Fibroblast of skin of back (primary cell): ENCODE measurements at regions not wholly inside any gene's neighbourhood (a gene's known extent, or its start where the extent isn't known, plus 50 kb on each side); places are given as distances from the start of the nearest gene placed in this dataset.

Experiments
- DNase-seq: peaks from one replicate; pipeline ENCODE4 v3.0.0-alpha.2; 2013

GRCh38 chr3:83302091-83302490, 1540.6 kb upstream of the GBE1 start:
- DNase-seq, result no peak

GRCh38 chr3:83317605-83318004, 1556.2 kb upstream of the GBE1 start:
- no peak for DNase-seq

DNA sequence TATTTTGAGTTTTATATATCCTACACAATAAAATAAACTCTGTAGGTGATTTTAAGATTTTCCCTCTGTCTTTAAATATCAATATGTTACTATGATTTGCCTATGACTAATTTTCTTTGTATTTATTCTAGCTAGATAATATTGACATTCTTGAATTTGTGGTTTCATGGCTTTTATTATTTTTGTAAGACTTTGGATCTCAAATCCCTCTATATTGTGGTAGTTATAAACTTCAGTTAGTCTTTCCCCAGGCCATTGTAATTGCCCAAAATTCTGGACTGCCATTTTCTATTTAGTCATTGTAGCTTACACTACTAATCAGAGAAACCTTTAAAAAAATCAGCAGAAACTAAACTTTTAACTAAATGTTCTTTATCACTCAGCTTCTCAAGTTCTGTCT, 1559.3 kb upstream of the GBE1 start:
- peak; percentile 0 for DNase-seq

DNA sequence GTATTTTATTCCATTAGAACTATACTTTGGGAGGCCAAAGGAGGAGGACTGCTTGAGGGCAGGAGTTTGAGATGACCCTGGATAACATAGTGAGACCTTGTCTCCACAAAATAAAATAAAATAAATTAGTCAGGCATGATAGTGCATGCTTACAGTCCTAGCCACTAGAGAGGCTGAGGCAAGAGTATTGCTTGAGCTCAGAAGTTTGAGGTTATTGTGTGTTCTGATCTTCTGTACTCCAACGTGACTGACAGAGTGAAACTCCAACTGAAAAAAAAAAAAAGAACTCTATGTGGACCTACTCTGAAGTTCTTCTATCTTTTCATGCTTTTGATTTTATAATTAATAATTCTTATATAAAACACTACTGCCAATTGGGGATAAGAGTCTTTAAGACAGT, 1560.0 kb upstream of the GBE1 start:
- DNase-seq, result no peak

- peak; percentile 0 for DNase-seq
Measured at GRCh38 chr3:83321891-83322290, 1560.4 kb upstream of the GBE1 start.

- no peak for DNase-seq
Measured at GRCh38 chr3:83354205-83354604, 1592.8 kb upstream of the GBE1 start.

GRCh38 chr3:83393276-83393675, 1565.5 kb upstream of the CADM2 start:
- no peak for DNase-seq

GRCh38 chr3:83403927-83404326, 1554.9 kb upstream of the CADM2 start:
- no peak for DNase-seq

- no peak for DNase-seq
Measured at GRCh38 chr3:83426300-83426699, 1532.5 kb upstream of the CADM2 start.

- DNase-seq, result no peak
Measured at GRCh38 chr3:83434880-83435587, 1523.8 kb upstream of the CADM2 start.

DNA sequence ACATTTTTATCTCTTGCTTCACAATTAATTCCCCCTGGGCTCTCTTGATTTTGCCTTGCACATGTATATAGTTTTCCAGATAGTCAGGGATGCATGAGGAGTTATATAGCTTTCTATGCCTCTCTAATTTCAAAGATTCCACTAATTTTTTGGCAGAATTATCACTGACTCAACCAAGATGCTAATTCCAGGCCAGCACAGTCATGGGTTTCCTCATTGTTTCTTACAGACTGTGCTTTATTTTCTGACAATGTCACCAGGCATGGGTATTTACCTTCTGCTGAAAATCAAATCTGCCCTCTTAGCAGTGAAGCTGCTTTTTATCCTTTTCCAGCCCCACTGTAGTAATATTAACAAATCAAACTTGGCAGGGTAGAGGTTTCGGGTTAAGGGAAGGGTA, 1520.6 kb upstream of the CADM2 start:
- peak; percentile 48 for DNase-seq

DNA sequence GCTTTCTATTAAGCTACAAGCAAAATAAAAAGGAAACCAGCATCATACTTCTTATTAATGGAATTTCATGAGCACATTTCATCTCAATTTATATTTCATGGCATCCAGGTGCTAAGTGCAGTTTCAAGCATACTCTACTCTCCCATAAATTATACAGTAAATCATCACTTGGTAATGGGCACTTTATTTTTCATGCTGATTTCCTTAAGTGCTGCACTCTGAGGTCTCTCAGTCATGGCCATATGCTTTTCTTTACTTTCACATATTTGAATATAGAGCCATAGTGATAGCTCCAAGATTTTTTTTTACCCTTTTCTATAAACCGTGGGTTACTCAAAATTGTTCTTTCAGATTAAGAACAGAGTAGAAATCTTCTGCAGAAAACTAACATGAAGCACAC, 1505.7 kb upstream of the CADM2 start:
- no peak for DNase-seq

GRCh38 chr3:83454353-83454752, 1504.4 kb upstream of the CADM2 start:
- DNase-seq, result no peak

GRCh38 chr3:83457551-83457950, 1501.2 kb upstream of the CADM2 start:
- no peak for DNase-seq

- no peak for DNase-seq
Measured at GRCh38 chr3:83460052-83460451, 1498.7 kb upstream of the CADM2 start.

DNA sequence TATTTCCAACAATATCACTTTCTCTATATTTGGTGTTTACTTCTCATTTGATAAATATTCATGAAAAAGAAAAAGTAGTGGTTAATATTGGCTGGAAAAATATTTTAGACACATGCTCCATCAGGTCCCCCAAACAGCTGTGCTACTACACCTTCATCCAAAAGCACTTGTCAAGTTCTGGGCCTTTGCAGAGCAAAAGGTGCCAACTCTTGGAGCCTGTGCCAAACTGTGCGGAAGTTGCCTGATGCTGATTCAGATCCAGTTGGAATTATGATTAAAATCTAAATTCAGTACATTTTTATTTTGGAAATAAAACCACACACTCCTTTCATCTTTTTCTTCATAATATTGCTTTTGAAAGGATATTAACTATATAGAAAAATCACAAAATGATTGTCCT, 1497.4 kb upstream of the CADM2 start:
- DNase-seq, result no peak

DNA sequence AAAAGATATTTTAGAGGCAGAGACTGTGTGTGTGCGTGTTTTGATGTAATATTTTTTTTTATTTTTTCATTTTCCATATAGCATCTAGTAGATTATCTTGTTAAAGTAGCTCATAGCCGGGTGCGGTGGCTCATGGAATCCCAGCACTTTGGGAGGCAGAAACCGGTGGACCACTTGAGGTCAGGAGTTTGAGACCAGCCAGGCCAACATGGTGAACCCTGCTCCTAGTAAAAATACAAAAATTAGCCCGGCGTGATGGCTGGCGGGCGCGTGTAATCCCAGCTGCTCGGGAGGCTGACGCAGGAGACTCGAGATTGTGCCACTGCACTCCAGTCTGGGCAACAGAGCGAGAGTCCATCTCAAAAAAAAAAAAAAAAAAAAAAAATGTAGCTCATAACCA, 1481.2 kb upstream of the CADM2 start:
- DNase-seq, result no peak

GRCh38 chr3:83482402-83483070, 1476.3 kb upstream of the CADM2 start:
- DNase-seq, result no peak

GRCh38 chr3:83496462-83496861, 1462.3 kb upstream of the CADM2 start:
- DNase-seq, result no peak

GRCh38 chr3:83498361-83499016, 1460.3 kb upstream of the CADM2 start:
- no peak for DNase-seq

DNA sequence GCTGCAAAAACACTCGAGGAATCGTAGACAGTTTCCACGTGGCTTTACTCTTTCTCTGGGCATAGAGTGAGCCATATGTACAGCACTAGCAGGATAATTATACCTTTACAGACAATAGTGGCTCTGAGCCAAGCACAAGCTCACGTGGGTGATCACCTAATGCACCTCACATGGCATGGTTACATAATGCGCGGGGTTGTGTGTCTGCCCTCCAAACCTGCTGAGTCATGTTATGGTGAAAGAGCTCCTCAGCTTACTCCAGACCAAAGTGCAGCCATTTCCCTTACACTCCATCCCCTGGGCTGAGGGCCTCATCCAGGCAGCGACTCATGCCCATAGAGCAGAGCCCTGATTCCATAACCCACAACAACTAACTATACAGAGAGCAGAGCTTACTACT, 1458.4 kb upstream of the CADM2 start:
- DNase-seq, result peak; percentile 1

DNA sequence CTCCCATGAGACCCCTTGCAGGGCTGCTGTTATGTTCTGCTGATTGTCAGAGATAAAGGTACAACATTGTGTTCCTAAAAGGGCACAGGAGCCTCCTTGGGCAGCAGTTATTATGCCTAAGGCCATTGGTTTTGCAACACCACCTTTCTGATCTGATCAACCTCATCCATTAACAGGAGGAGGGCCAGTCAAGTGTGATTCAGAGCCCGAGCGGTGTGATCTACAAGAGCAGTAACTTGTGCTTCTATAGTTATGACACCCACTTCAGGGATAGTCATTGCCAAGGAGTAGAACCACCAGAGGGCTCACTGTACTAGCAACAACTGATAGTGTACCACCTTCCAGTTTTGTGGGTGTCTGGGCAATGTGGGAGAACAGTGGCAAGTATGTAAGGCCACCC, 1457.9 kb upstream of the CADM2 start:
- no peak for DNase-seq

- DNase-seq, result no peak
Measured at GRCh38 chr3:83513051-83513450, 1445.7 kb upstream of the CADM2 start.

- no peak for DNase-seq
Measured at GRCh38 chr3:83513677-83514076, 1445.1 kb upstream of the CADM2 start.
